NCI-H524 (cell line): ENCODE measurements at regions not wholly inside any gene's neighbourhood (a gene's known extent, or its start where the extent isn't known, plus 50 kb on each side); places are given as distances from the start of the nearest gene placed in this dataset.
A peak's percentile ranks its signal among the peaks of the same experiment; 100 is the strongest.
"Not testable (repeated sequence)": the region's sequence is repeated elsewhere in the genome, so short reads cannot be mapped to it uniquely, and the experiment has no call there.

Source experiments
- DNase-seq, 2 experiments: peaks; one replicate each; lab custom pipeline; 2025; lab: John Stamatoyannopoulos, UW

- no peak for DNase-seq
These were observed 610.2 kb downstream of the UBE2NL start for GRCh38 chrX:144494074-144494473.

GRCh38 chrX:144531877-144532276 is 648.0 kb downstream of the UBE2NL start:
- DNase-seq: no peak

- DNase-seq: peak in 1 of 2 experiments; percentile 8
These were observed 680.7 kb upstream of the SPANXN1 start for GRCh38 chrX:144566592-144566991.

- DNase-seq: peak in 1 of 2 experiments; percentile 30
These were observed 660.5 kb upstream of the SPANXN1 start for GRCh38 chrX:144586756-144587155.

- DNase-seq: no peak
These were observed 655.3 kb upstream of the SPANXN1 start for GRCh38 chrX:144592036-144592435.

GRCh38 chrX:144601010-144601409 is 646.3 kb upstream of the SPANXN1 start:
- no peak for DNase-seq

GRCh38 chrX:144612076-144612475 is 635.2 kb upstream of the SPANXN1 start:
- DNase-seq: no peak

GRCh38 chrX:144616317-144616716 is 631.0 kb upstream of the SPANXN1 start:
- no peak for DNase-seq

- DNase-seq: no peak
These were observed 619.4 kb upstream of the SPANXN1 start for GRCh38 chrX:144627947-144628346.

GRCh38 chrX:144634451-144634850 is 612.9 kb upstream of the SPANXN1 start:
- DNase-seq: not testable (repeated sequence)

- DNase-seq: no peak
These were observed 609.6 kb upstream of the SPANXN1 start for GRCh38 chrX:144637731-144638130.

- DNase-seq: no peak
These were observed 598.5 kb upstream of the SPANXN1 start for GRCh38 chrX:144648788-144649187.

GRCh38 chrX:144681501-144681900 is 565.8 kb upstream of the SPANXN1 start:
- DNase-seq: no peak

- no peak for DNase-seq
These were observed 564.1 kb upstream of the SPANXN1 start for GRCh38 chrX:144683247-144683646.

- DNase-seq: no peak
These were observed 537.5 kb upstream of the SPANXN1 start for GRCh38 chrX:144709841-144710240.

- no peak for DNase-seq
These were observed 532.0 kb upstream of the SPANXN1 start for GRCh38 chrX:144715337-144715736.

- DNase-seq: no peak
These were observed 531.1 kb upstream of the SPANXN1 start for GRCh38 chrX:144716187-144716586.

GRCh38 chrX:144717682-144718081 is 529.6 kb upstream of the SPANXN1 start:
- no peak for DNase-seq

- DNase-seq: peak in 1 of 2 experiments; percentile 1
These were observed 525.0 kb upstream of the SPANXN1 start for GRCh38 chrX:144722307-144722706.

- no peak for DNase-seq
These were observed 516.8 kb upstream of the SPANXN1 start for GRCh38 chrX:144730471-144730870.

GRCh38 chrX:144732588-144732987 is 514.7 kb upstream of the SPANXN1 start:
- DNase-seq: peak in 1 of 2 experiments; percentile 3

GRCh38 chrX:144738246-144738645 is 509.1 kb upstream of the SPANXN1 start:
- no peak for DNase-seq

- no peak for DNase-seq
These were observed 478.8 kb upstream of the SPANXN1 start for GRCh38 chrX:144768540-144768939.

- DNase-seq: not testable (repeated sequence)
These were observed 463.8 kb upstream of the SPANXN1 start for GRCh38 chrX:144783528-144783927.

- no peak for DNase-seq
These were observed 457.2 kb upstream of the SPANXN1 start for GRCh38 chrX:144790148-144790547.
